Ectodermal cell (in vitro differentiated cells): ENCODE measurements at regions not wholly inside any gene's neighbourhood (a gene's known extent, or its start where the extent isn't known, plus 50 kb on each side); places are given as distances from the start of the nearest gene placed in this dataset.

Experiments used
- H3K27ac ChIP-seq: 2 replicates; pipeline ENCODE4 v1.7.0; 2013; ENCODE audit warnings: mild to moderate bottlenecking, low read depth, low read length; ENCODE audit not compliant: insufficient read depth, poor library complexity, severe bottlenecking
- H3K27me3 ChIP-seq: 2 replicates; pipeline ENCODE4 v1.7.0; 2013; ENCODE audit warnings: mild to moderate bottlenecking, low read length; ENCODE audit not compliant: insufficient read depth, control insufficient read depth, poor library complexity, severe bottlenecking
- H3K36me3 ChIP-seq: one replicate; pipeline ENCODE4 v1.7.0; 2013; ENCODE audit warnings: low read length; ENCODE audit not compliant: control insufficient read depth, insufficient read depth
- H3K4me1 ChIP-seq: one replicate; pipeline ENCODE4 v1.7.0; 2013; ENCODE audit warnings: low read length; ENCODE audit not compliant: control insufficient read depth, insufficient read depth
- H3K4me3 ChIP-seq: 2 replicates; pipeline ENCODE4 v1.7.0; 2013; ENCODE audit warnings: low read depth, low read length, control low read depth; ENCODE audit not compliant: insufficient read depth
- H3K9me3 ChIP-seq: 2 replicates; pipeline ENCODE4 v1.7.0; 2013; ENCODE audit warnings: mild to moderate bottlenecking, low read length, moderate library complexity; ENCODE audit not compliant: control insufficient read depth
- WGBS, 2 experiments: methylation state at CpG; one replicate each; pipeline ENCODE4 v1.1.7; 2013; ENCODE audit warnings: missing lambda C conversion rate in 2 of 2; 5-methylcytosine and 5-hydroxymethylcytosine counted together

DNA sequence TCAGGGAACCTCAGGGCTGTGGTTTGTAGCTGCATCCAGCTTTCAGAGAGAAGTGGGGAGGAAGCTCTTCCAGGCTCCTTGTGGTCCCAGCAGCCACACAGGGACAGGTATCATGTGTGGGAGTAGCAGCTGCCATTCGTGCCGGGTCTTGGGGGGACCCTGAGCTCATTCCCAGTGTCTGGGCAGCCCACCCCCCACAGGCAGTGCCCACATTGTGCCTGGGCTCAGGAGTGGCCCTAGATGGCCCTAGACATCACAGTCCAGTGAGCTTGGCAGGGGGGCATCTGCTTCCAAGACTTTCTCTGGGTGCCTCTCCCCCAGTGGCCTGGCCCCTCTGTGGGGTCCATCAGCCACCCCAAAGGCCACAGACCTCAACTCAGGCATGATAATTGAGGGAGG, 619.7 kb downstream of the BRD1 start:
- no peaks in the 10 kb centered on the region for H3K4me1 ChIP-seq
- WGBS, 2 experiments = 83 to 89% methylated on average over 2 of the region's 2 CpGs

GRCh38 chr22:49207008-49208003, 620.4 kb downstream of the BRD1 start:
- 84 to 87% methylated on average over 16 of the region's 16 CpGs for WGBS, 2 experiments
- Histone ChIP-seq H3K9me3 (no peaks in the 10 kb centered on the region), H3K36me3 (no peaks in the 10 kb centered on the region), H3K27me3 (no peaks in the 10 kb centered on the region), H3K27ac (no peak overlapping the region), H3K4me3 (no peak overlapping the region), H3K4me1 (no peaks in the 10 kb centered on the region)

More for the DNA sequence above, 619.7 kb downstream of the BRD1 start:
- Histone ChIP-seq H3K27ac (no peak overlapping the region), H3K27me3 (no peaks in the 10 kb centered on the region), H3K9me3 (no peaks in the 10 kb centered on the region), H3K36me3 (no peaks in the 10 kb centered on the region), H3K4me3 (no peak overlapping the region)

DNA sequence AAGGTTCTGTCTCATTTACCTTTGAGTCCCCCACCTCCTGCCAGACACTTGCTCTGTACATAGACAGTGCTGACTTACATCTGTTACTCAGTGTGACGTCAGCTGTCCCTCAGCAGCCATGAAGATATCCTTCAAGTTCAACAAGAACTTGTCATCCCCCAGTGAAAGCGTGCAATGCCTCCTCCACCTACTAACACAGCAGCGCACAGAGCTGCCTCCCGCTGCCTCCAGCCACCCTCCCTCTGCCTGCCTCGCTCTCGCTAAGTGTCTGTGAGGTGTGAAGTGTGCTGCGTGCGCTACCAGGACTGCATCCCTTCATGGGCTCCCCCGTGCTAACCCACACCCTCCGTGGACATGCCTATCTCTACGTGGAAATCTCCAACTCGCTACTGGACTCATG, 621.4 kb downstream of the BRD1 start:
- Histone ChIP-seq H3K27me3 (no peaks in the 10 kb centered on the region), H3K27ac (no peak overlapping the region), H3K36me3 (no peaks in the 10 kb centered on the region), H3K9me3 (no peaks in the 10 kb centered on the region), H3K4me1 (no peaks in the 10 kb centered on the region), H3K4me3 (no peak overlapping the region)
- 92 to 94% methylated on average over 12 of the region's 12 CpGs for WGBS, 2 experiments

GRCh38 chr22:49205483-49205800, 622.2 kb downstream of the BRD1 start:
- Histone ChIP-seq H3K9me3 (no peaks in the 10 kb centered on the region), H3K27ac (no peak overlapping the region), H3K4me1 (no peaks in the 10 kb centered on the region), H3K4me3 (no peak overlapping the region), H3K27me3 (no peaks in the 10 kb centered on the region), H3K36me3 (no peaks in the 10 kb centered on the region)
- WGBS, 2 experiments = 78 to 80% methylated on average over 5 of the region's 5 CpGs

DNA sequence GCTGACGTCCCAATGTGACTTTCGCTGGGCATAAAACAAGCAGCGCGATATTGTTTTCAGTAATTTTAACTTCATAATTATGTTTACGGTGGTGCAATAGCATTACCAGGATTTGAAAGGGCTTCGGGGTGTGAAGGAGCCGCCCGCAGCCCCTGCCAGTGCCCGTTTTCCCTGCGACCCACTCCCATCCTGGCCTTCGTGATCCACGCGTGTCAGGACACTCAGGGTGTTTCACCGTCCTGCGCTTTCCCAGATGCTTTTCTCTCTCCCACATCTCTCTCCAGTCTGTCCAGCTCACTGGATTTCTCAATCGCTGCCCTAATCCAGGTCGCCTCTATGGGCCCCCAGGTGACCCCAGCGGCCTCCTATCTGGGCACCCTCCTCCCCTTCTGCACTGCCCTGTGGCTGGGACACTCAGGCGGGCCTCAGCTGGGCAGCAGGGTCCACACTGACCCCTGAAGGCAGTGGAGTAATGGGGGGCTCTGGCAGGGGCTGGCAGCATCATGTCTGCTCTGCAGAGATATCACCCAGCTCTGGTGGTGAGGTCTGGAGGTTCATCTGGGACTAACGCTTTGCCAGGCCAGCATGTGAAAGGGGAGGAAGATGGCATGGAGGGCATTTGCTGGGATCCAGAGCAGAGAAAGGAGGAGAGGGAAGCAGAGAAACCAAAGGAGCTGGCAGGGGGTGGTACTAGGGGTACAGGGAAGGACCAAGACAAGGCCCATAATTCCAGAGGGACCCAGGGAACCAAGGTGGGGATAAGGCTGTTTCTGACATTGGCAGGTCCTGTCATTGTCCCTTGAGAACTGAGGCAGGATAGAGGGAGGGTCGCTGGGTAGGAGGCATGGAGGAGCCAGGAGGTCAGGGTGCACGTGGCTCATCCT, 622.8 kb downstream of the BRD1 start:
- no peaks in the 10 kb centered on the region for H3K9me3 ChIP-seq
- WGBS, 2 experiments = 86 to 87% methylated on average over 22 of the region's 22 CpGs
- no peaks in the 10 kb centered on the region for H3K4me1 ChIP-seq
- H3K36me3 ChIP-seq = no peaks in the 10 kb centered on the region
- H3K27ac ChIP-seq = no peak overlapping the region
- H3K27me3 ChIP-seq = no peaks in the 10 kb centered on the region
- no peak overlapping the region for H3K4me3 ChIP-seq

- Histone ChIP-seq H3K9me3 (no peaks in the 10 kb centered on the region), H3K4me3 (no peak overlapping the region), H3K27ac (no peak overlapping the region), H3K4me1 (no peaks in the 10 kb centered on the region), H3K36me3 (no peaks in the 10 kb centered on the region), H3K27me3 (no peaks in the 10 kb centered on the region)
- 91% methylated on average over 32 of the region's 32 CpGs for WGBS, 2 experiments
Measured at GRCh38 chr22:49203859-49204598, 623.6 kb downstream of the BRD1 start.

DNA sequence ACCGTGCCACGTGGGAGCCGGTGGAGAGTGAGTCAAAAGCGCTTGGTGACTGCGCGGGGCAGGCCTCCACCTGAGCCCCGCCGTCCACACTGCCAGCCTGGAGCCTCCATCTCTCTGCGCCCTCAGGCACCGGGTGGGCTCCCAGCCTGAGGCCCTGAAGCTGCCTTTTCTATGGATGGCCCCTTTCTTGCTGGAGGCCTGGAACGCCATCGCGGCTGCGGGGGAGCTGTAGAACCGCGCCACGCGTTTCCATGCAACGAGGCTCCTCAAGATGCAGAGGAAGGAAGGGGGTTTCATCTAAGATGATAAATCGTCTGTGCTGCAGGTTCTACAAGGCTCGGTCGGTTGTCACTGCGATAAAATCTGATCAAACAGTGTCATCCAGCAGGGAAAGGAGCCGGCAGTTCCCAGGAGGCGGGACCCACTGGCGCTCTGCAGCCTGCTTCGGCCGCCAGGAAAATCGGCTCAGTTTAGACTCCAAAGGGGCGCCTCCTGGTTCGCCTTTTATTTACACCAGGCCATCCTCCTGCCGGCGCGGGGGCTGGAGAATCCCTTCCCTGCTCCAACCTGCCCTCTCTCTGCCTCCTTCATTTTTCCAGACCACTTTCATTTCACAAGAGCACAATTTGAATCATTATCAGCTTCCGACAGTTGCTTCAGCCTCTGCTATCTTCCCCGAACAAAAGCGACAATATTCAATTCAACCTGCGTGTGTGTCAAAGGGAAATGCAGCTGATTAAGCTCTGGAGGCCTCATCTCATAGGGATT, 624.4 kb downstream of the BRD1 start:
- Histone ChIP-seq H3K27me3 (no peaks in the 10 kb centered on the region), H3K4me3 (no peak overlapping the region), H3K4me1 (no peaks in the 10 kb centered on the region), H3K27ac (no peak overlapping the region), H3K9me3 (no peaks in the 10 kb centered on the region), H3K36me3 (no peaks in the 10 kb centered on the region)
- WGBS, 2 experiments = 86 to 87% methylated on average over 38 of the region's 38 CpGs

- Histone ChIP-seq H3K27ac (no peak overlapping the region), H3K36me3 (no peaks in the 10 kb centered on the region), H3K4me1 (no peaks in the 10 kb centered on the region), H3K4me3 (no peak overlapping the region), H3K9me3 (no peaks in the 10 kb centered on the region), H3K27me3 (no peaks in the 10 kb centered on the region)
- WGBS, 2 experiments = 87 to 88% methylated on average over 8 of the region's 8 CpGs
Measured at GRCh38 chr22:49202226-49202625, 625.4 kb downstream of the BRD1 start.

GRCh38 chr22:49201046-49201970, 626.4 kb downstream of the BRD1 start:
- WGBS, 2 experiments = 91% methylated on average over 22 of the region's 22 CpGs

More at GRCh38 chr22:49201046-49201970, 626.4 kb downstream of the BRD1 start:
- Histone ChIP-seq H3K36me3 (no peaks in the 10 kb centered on the region), H3K4me3 (no peak overlapping the region), H3K4me1 (no peaks in the 10 kb centered on the region), H3K9me3 (no peaks in the 10 kb centered on the region), H3K27me3 (no peaks in the 10 kb centered on the region), H3K27ac (no peak overlapping the region)
